ENCODE measurements at regions not wholly inside any gene's neighbourhood (a gene's known extent, or its start where the extent isn't known, plus 50 kb on each side); places are given as distances from the start of the nearest gene placed in this dataset.
"Not testable (repeated sequence)": the region's sequence is repeated elsewhere in the genome, so short reads cannot be mapped to it uniquely, and the experiment has no call there.

GRCh38 chr4:153890761-153891160 is 101.9 kb upstream of the SFRP2 start:
- TF ChIP-seq, protein P1, sequence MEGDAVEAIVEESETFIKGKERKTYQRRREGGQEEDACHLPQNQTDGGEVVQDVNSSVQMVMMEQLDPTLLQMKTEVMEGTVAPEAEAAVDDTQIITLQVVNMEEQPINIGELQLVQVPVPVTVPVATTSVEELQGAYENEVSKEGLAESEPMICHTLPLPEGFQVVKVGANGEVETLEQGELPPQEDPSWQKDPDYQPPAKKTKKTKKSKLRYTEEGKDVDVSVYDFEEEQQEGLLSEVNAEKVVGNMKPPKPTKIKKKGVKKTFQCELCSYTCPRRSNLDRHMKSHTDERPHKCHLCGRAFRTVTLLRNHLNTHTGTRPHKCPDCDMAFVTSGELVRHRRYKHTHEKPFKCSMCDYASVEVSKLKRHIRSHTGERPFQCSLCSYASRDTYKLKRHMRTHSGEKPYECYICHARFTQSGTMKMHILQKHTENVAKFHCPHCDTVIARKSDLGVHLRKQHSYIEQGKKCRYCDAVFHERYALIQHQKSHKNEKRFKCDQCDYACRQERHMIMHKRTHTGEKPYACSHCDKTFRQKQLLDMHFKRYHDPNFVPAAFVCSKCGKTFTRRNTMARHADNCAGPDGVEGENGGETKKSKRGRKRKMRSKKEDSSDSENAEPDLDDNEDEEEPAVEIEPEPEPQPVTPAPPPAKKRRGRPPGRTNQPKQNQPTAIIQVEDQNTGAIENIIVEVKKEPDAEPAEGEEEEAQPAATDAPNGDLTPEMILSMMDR (IDR thresholded peaks at IDR 0.05; ENCODE audit: insufficient read depth, low read length, severe bottlenecking), result no peak
- H3K4me3 ChIP-seq (ENCODE audit: low read depth, low read length), result no peak overlapping the region
- FAIRE-seq (no peak), DNase-seq (ENCODE audit: low read depth) (no peak)
- no peaks in the 10 kb centered on the region for H3K27me3 ChIP-seq (ENCODE audit: control insufficient read depth, insufficient read depth, low read length)
- H3K36me3 ChIP-seq (ENCODE audit: control insufficient read depth, insufficient read depth, low read length), result no peaks in the 10 kb centered on the region

DNA sequence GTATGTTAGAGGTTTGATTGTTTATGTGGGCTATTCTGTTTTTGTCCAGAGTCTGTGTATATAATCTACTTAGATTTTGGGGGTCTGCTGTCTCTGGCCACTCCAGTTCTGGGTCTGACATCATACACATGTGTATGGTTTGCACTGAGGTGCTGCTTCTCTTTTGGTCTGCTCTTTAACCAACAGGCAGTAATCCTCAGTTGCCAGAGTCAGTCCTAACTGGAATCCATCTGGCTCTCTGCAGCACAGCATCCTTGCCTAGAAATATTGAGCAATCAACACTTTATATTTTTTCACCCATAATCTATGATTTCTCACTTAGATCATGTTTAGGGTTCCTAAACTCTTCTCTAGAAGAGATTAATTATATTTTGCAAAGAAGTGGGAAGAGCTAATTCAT is 98.3 kb upstream of the SFRP2 start:
- FAIRE-seq, result no peak
- TF ChIP-seq, protein P1 (IDR thresholded peaks at IDR 0.05; ENCODE audit: insufficient read depth, low read length, severe bottlenecking), result no peak

GRCh38 chr4:153884325-153884724 is 95.4 kb upstream of the SFRP2 start:
- TF ChIP-seq, protein P1 (IDR thresholded peaks at IDR 0.05; ENCODE audit: insufficient read depth, low read length, severe bottlenecking), result no peak
- H3K4me3 ChIP-seq (ENCODE audit: low read depth, low read length), result no peak overlapping the region
- H3K27me3 ChIP-seq (ENCODE audit: control insufficient read depth, insufficient read depth, low read length), result no peaks in the 10 kb centered on the region
- DNase-seq (ENCODE audit: low read depth), result no peak
- H3K36me3 ChIP-seq (ENCODE audit: control insufficient read depth, insufficient read depth, low read length), result no peaks in the 10 kb centered on the region
- no peak for FAIRE-seq

More for the DNA sequence above, 98.3 kb upstream of the SFRP2 start:
- Histone ChIP-seq H3K27me3 (ENCODE audit: control insufficient read depth, insufficient read depth, low read length) (no peaks in the 10 kb centered on the region), H3K36me3 (ENCODE audit: control insufficient read depth, insufficient read depth, low read length) (no peaks in the 10 kb centered on the region), H3K4me3 (ENCODE audit: low read depth, low read length) (no peak overlapping the region)
- no peak for DNase-seq (ENCODE audit: low read depth)

DNA sequence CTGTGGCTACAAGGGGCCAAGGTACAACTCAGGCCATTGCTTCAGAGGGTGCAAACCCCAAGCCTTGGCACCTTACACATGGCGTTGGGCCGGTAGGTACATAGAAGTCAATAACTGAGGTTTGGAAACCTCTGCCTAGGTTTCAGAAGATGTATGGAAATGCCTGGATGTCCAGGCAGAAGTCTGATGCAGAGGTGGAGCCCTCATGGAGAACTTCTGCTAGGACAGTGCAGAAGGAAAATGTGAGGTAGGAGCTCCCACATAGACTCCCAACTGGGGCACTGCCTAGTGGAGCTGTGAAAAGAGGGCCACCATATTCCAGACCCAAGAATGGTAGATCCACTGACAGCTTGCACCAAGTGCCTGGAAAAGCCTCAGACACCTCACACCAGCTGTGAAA is 92.1 kb upstream of the SFRP2 start:
- no peak overlapping the region for H3K4me3 ChIP-seq (ENCODE audit: low read depth, low read length)
- H3K36me3 ChIP-seq (ENCODE audit: control insufficient read depth, insufficient read depth, low read length), result no peaks in the 10 kb centered on the region
- TF ChIP-seq, protein P1 (IDR thresholded peaks at IDR 0.05; ENCODE audit: insufficient read depth, low read length, severe bottlenecking), result no peak
- no peaks in the 10 kb centered on the region for H3K27me3 ChIP-seq (ENCODE audit: control insufficient read depth, insufficient read depth, low read length)
- DNase-seq (ENCODE audit: low read depth) (no peak), FAIRE-seq (no peak)

- DNase-seq (ENCODE audit: low read depth) (no peak), FAIRE-seq (no peak)
- H3K4me3 ChIP-seq (ENCODE audit: low read depth, low read length), result no peak overlapping the region
- H3K36me3 ChIP-seq (ENCODE audit: control insufficient read depth, insufficient read depth, low read length), result no peaks in the 10 kb centered on the region
- TF ChIP-seq, protein P1 (IDR thresholded peaks at IDR 0.05; ENCODE audit: insufficient read depth, low read length, severe bottlenecking), result no peak
- no peaks in the 10 kb centered on the region for H3K27me3 ChIP-seq (ENCODE audit: control insufficient read depth, insufficient read depth, low read length)
Observed at GRCh38 chr4:153877898-153878297, 89.0 kb upstream of the SFRP2 start.

DNA sequence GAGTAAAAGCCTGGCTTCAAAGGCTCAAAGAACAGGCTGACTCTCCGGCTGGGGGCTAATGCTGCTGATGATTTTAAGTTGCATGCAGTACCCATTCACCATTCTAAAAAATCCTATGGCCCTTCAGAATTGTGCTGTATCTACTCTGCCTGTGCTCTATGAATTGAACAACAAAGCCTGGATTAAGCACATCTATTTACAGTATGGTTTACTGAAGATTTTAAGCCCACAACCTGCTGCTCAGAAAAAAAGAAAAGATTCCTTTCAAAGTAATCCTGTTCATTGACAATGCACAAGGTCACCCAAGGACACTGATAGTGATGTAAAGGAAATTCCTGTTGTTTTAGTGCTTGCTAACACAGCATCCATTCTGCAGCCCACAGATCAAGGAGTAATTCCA is 84.9 kb upstream of the SFRP2 start:
- H3K27me3 ChIP-seq (ENCODE audit: control insufficient read depth, insufficient read depth, low read length), result no peaks in the 10 kb centered on the region
- DNase-seq (ENCODE audit: low read depth) (no peak), FAIRE-seq (no peak)

DNA sequence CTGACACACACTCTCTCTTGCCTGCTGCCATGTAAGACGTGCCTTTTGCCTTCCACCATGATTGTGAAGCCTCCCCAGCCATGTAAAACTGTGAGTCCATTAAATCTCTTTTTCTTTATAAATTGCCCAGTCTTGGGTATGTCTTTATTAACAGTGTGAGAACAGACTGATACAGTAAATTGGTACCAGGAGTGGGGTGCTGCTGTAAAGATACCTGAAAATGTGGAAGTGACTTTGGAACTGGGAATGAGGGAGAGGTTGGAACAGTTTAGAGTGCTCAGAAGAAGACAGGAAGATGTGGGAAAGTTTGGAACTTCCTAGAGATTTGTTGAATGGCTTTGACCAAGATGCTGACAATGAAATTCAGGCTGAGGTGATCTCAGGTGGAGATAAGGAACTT is 77.9 kb upstream of the SFRP2 start:
- not testable (repeated sequence) for H3K27me3 ChIP-seq (ENCODE audit: control insufficient read depth, insufficient read depth, low read length); FAIRE-seq; DNase-seq (ENCODE audit: low read depth); H3K4me3 ChIP-seq (ENCODE audit: low read depth, low read length); H3K36me3 ChIP-seq (ENCODE audit: control insufficient read depth, insufficient read depth, low read length)

More for the DNA sequence above, 84.9 kb upstream of the SFRP2 start:
- Histone ChIP-seq H3K36me3 (ENCODE audit: control insufficient read depth, insufficient read depth, low read length) (no peaks in the 10 kb centered on the region), H3K4me3 (ENCODE audit: low read depth, low read length) (no peak overlapping the region)
- TF ChIP-seq, protein P1 (IDR thresholded peaks at IDR 0.05; ENCODE audit: insufficient read depth, low read length, severe bottlenecking), result no peak
